ENCODE measurements at regions not wholly inside any gene's neighbourhood (a gene's known extent, or its start where the extent isn't known, plus 50 kb on each side); places are given as distances from the start of the nearest gene placed in this dataset.
"Not testable (repeated sequence)": the region's sequence is repeated elsewhere in the genome, so short reads cannot be mapped to it uniquely, and the experiment has no call there.

DNA sequence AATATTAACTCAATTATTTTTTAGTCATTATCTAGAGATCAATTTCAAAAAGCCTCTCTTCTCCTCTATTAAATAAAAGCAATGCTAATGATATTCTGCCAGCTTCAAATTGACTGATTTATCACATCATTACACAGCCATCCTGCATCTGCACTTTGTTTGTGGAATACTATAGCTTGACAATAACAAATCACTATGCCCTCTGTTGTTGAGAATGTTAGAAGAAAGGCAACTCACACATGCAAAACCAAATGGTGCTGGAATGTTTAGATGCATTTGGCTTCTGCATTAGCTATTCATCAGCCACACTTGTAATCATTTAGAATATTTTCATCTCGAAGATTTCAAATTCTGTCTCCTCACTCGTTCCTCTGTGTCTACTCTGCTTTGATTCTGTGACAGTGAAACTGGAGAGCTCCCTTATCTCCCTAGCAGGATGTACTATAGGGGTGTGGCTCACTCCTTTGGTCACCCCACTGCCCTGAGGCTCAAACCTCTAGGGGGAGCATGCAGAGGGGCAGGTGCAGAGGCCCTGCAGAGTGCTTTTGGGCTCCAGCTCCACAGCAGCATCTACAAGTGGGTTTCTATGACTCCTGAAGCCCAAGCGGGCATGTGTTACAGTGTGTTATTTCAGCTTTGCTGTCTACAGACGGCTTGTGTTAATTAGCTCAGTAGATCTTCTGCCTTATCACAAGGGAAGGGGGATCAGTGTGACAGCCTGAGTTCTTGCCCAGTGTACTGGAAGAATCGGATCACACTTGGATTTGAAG is 454.1 kb upstream of the BCHE start:
- no peak for DNase-seq

GRCh38 chr3:166285001-166285400 is 447.8 kb upstream of the BCHE start:
- DNase-seq: no peak

- no peak for DNase-seq
Observed at GRCh38 chr3:166283840-166284239, 446.6 kb upstream of the BCHE start.

DNA sequence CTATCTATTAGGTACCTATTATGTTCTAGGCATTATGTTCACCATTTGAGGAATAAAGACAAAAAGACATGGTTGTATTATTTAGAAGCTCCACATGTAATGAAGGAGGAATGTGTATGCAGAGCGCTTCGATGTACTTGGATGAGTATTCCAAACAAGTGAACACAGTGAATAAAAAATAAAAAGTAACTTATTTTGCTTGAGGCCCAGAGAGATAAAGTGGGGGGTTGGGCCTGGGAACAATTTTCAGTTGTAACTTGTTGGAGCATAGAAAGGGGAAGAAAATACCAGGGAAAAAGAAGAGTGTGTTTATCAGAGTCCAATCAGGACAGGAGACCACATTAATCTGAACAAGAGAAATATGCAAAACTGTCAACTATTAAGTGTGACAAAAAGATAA is 445.7 kb upstream of the BCHE start:
- no peak for DNase-seq

GRCh38 chr3:166279636-166280035 is 442.4 kb upstream of the BCHE start:
- no peak for DNase-seq

DNA sequence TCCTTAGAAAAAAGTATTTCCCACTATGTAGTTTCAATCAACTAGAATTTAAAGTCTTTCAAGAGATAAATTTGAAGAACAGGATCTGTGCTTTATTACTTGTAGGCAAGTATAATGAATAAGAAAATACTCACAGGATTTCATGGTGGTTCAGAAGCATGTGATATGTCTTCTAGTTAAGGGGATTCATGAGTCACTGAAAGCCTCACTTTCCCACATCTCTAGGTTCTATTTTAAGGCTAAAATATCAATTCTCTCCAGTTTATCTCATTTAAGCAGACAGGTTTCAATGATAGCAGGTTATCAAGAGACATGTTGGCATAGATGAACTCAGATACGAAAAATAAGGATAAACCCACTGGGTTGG is 437.8 kb upstream of the BCHE start:
- DNase-seq: no peak

DNA sequence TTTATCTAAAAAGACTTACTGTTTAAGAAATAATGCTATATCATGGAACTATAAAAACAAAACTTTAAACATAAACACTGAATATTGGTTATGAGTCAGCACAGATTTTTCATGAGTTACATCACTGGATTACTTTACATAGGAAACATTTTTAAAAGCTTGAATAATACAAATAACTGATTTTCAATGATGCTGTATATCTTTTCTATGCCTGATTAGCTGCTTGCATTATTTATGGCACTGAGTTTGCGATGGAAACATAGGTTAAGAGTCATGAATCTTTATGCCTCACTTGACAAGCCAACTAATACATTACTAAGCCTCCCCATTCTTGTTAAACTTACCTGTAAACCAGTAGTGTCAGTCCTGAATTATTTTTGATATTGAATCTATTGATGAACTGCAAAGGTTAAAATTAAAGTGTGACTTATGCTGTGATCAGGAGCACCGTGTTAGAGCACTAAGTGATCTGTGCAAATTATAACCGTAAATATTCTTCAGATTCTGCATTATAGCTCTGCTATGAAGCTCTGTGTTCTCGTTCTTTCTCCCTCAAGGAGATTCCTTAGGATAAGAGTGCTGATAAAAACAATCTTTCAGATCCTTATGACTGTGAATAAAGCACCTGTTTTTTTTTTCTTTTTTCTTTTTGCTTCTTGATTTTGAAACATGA is 437.3 kb upstream of the BCHE start:
- DNase-seq: no peak

- no peak for DNase-seq
Observed at GRCh38 chr3:166270429-166270828, 433.2 kb upstream of the BCHE start.

DNA sequence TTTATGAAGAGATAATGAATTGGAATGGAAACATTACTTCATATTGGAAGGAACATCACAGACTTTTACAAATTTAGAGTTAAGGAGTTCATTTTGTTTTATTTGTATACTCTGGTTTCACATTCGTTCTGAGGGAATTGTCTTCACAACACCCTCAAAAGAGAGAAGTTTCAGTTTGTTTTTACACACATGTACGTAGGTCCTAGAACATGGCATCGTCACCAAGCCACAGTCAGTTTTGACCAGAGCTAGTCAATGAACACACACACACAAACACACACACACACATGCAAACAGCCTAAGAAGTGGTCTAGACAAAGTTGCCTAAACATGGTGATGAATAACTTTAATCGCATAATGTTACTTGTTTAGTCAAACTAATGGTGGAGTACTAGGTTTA is 427.9 kb upstream of the BCHE start:
- no peak for DNase-seq

DNA sequence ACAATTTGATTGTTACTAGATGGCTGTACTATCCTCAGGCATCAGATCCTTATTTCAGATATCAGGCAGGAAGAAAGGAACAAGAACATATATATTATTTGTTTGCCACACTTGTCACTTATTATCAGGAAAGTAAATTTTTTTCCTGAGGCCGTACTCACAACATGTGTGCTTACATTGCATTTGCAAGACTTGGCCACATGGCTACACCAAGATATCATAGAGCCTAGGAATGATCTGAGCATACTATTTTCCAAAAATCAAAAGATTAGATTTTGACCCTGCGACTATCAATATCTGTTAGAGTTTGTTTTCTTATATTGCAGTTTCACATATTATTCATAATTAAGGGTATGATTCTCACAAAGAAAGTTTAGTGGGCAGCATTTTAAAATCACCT is 426.2 kb upstream of the BCHE start:
- no peak for DNase-seq

DNA sequence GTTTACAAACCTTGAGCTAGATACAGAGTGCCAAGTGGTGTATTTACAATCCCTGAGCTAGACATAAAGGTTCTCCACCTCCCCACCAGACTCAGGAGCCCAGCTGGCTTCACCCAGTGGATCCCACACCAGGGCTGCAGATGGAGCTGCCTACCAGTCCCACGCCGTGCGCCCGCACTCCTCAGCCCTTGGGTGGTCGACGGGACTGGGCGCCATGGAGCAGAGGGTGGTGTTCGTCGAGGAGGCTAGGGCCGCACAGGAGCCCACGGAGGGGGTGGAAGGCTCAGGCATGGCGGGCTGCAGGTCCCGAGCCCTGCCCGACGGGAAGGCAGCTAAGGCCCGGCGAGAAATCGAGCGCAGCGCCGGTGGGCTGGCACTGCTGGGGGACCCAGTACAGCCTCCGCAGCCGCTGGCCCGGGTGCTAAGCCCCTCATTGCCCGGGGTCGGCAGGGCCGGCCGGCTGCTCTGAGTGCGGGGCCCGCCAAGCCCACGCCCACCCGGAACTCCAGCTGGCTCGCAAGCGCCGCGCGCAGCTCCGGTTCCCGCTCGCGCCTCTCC is 421.1 kb upstream of the BCHE start:
- DNase-seq: not testable (repeated sequence)

DNA sequence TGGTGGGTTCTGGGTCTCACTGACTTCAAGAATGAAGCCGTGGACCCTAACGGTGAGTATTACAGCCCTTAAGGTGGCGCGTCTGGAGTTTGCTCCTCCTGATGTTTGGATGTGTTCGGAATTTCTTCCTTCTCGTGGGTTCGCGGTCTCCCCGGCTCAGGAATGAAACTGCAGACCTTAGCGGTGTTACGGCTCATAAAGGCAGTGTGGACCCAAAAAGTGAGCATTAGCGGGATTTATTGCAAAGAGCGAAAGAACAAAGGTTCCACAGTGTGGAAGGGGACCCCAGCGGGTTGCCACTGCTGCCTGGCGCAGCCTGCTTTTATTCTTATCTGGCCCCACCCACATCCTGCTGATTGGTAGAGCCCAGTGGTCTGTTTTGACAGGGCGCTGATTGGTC is 420.5 kb upstream of the BCHE start:
- DNase-seq: no peak

- DNase-seq: no peak
Observed at GRCh38 chr3:166248784-166249183, 411.6 kb upstream of the BCHE start.

- no peak for DNase-seq
Observed at GRCh38 chr3:166243511-166243910, 406.3 kb upstream of the BCHE start.

GRCh38 chr3:166223120-166223519 is 385.9 kb upstream of the BCHE start:
- no peak for DNase-seq

DNA sequence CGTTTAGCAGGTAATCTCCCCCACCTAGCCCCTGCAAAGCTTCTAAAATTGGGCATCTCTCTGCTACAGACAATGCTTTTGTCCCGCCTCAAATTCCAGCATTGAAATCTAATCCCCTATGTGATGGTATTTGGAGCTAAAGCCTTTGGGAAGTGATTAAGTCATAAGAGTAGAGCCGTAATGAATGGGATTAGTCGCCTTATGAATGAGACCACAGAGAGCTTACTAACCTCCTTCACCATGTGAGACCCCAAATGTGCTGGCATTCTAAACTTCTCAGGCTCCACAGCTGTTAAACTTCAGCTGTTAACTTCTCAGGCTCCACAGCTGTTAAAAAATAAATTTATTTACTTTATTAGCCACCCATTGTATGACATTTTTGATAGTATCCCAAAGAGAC is 374.2 kb upstream of the BCHE start:
- no peak for DNase-seq

DNA sequence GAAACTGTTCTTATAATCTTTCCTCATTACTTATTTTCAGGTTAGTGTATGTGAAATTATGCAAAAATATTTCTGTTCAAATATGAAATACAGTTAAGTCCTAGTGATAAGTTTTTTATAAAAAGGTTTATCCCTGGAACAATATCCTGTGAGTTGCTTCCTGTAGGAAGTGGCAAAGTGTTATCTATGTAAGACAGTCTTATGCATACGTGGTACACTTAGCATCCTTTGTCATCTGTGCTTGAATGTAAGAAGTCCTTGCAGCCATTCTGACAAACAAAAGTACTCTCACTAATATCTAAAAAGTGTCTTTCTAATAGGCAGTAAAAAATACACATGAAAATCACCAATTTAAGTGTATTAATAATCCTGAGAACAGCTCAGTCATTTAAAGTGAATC is 372.5 kb upstream of the BCHE start:
- no peak for DNase-seq

- DNase-seq: no peak
Observed at GRCh38 chr3:166205158-166205557, 367.9 kb upstream of the BCHE start.

DNA sequence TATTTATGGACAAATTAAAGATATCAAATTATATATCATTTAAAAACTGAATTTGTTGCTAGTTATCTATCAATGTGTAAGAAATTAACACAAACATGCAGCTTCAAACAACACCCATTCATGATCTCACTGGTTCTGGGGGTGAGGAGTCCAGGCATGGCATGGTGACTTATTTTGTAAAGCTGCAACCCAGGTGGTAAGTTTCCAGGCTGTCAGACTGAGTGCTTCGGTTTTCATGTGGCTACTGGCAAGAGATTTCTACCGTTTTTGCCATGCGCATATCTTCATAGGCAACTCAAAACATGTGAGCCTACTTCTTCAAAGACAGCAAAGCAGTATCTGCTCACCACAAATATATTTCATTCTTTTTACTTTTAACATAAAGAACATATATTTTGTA is 364.3 kb upstream of the BCHE start:
- DNase-seq: no peak

DNA sequence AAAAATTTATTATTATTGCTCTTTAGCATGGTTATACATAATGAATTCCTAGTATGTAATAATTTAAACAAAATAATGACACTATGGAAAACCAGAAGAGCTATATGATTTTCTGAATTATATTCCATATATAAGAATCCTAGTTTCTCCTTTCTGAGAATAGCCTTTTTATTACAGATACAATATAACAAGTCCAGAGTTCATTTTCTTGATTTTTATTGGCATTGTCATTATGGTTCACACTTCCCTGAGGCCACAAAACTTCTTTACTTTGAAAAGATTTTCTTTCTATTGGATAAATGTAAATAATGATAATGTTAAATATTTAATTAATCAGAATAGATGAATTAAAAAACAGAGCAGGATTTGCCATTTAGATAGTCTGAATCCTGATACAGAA is 362.3 kb upstream of the BCHE start:
- DNase-seq: no peak

DNA sequence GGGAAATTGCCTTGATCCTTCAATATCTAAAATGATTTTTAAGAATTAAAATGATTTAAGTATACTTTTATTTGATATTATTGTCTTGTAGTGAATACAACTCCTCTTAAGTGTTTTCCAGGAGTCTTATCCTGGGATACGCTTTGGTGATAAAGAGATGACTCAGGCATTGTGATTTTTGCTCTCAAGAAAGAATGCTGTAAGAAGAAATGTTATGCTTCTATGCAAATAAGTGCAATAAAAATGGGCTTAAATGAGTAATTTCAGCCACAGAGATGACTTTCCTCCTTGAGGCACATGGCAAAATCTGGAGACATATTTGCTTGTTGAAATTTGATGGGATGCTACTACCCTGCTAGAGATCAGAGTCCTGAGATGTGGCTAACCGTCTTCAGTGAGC is 358.6 kb upstream of the BCHE start:
- no peak for DNase-seq

DNA sequence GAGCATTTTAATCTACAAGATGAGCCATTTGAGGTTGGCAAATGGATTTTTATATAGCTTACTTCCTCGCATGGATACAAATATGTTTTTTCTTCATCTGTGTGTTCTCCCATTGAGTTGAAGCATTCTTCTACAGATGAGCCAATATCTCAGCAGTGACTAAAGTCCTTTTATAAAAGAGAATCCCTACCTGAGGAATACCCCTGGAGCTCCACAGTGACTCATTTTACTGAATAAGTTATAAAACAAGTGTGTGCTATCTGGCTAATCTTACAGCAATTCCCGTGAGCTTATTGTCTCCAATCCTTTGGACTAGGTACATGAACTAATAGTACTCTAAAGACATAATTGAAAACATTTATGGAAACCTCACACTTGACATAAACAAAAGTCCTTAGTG is 354.2 kb upstream of the BCHE start:
- no peak for DNase-seq

- no peak for DNase-seq
Observed at GRCh38 chr3:166190360-166190759, 353.1 kb upstream of the BCHE start.

GRCh38 chr3:166187237-166187636 is 350.0 kb upstream of the BCHE start:
- no peak for DNase-seq

DNA sequence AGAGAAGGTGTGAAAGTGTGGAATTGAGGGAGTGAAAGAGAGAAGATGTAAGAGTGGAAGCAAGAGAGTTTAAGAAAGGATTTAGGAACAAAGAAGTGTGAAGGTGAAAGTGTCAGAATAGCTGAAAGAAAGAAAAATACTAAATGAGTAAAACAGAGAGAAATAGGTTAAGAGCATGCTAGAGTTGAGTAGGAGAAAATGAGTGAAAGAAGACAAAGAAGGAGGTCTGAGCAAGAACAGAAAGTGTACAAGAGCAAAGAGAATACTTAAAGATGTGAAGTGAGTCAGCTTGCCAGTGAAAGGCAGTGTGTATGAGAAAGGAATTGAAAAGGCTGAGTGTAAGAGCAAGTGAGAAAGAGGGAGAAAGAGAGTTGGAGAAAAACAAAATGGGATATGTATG is 348.8 kb upstream of the BCHE start:
- DNase-seq: no peak

All from activated effector memory CD4-positive, alpha-beta T cell treated with anti-CD3 and anti-CD28 coated beads, Interleukin-2, amount 50 U/mL, for 16 hours (primary cell).